ENCODE measurements at regions not wholly inside any gene's neighbourhood (a gene's known extent, or its start where the extent isn't known, plus 50 kb on each side); places are given as distances from the start of the nearest gene placed in this dataset.

DNA sequence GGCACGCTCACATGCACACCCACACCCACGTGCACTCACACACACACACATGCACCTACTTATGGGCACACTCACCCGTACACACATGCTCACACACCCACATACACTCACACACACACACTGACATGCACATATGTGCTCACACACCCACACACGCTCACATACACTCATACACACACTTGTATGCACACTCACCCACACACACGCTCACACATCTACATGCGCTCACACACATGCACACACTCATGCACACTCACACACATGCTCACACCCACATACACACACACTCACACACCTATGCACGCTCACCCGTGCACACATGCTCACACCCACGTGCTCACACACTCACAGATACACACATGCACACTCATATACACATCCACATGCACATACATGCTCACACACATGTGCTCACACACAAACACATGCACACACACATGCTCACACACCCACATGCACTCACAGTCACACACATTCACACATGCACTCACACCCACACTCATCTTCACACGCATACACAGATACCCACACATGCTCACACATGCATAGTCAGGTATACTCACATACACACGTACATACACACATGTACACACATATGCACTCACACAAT lies 138.3 kb downstream of the OLFM1 start:
- TF ChIP-seq, protein P1, sequence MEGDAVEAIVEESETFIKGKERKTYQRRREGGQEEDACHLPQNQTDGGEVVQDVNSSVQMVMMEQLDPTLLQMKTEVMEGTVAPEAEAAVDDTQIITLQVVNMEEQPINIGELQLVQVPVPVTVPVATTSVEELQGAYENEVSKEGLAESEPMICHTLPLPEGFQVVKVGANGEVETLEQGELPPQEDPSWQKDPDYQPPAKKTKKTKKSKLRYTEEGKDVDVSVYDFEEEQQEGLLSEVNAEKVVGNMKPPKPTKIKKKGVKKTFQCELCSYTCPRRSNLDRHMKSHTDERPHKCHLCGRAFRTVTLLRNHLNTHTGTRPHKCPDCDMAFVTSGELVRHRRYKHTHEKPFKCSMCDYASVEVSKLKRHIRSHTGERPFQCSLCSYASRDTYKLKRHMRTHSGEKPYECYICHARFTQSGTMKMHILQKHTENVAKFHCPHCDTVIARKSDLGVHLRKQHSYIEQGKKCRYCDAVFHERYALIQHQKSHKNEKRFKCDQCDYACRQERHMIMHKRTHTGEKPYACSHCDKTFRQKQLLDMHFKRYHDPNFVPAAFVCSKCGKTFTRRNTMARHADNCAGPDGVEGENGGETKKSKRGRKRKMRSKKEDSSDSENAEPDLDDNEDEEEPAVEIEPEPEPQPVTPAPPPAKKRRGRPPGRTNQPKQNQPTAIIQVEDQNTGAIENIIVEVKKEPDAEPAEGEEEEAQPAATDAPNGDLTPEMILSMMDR (IDR thresholded peaks at IDR 0.05; ENCODE audit: low read depth, low read length), result no peak
- no peak for TF ChIP-seq POLR2A (IDR thresholded peaks at IDR 0.05; ENCODE audit: extremely low read depth, insufficient read length)

Measured in NB4 (cell line).